ENCODE measurements at regions not wholly inside any gene's neighbourhood (a gene's known extent, or its start where the extent isn't known, plus 50 kb on each side); places are given as distances from the start of the nearest gene placed in this dataset.

DNA sequence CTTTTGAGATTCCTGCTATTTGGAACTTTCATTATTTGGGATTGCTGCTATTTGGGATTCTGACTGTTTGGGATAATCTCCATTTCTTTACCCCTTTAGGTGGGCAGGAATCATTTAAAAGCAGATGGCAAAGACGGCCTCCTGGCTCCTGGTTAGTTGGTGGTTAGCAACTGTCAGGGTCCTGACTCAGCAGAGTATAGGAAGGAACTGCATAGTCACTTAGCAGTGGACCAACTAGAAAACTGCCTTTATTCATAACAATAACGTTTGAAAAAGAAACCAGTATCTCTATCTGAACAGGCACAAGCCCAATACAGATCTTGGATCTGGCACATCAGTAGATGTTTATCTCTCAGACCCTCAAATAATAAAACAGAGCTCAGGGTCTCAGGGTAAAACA is 469.7 kb upstream of the FGF16 start:
- no peak for DNase-seq (ENCODE audit: extremely low spot score)
- Histone ChIP-seq H3K4me3 (no peak overlapping the region), H3K9me3 (no peaks in the 10 kb centered on the region), H3K27ac (replicated peaks in 1 of 4) (no peak overlapping the region), H3K4me1 (peaks cover 0 to 13% (median 0%) of the 10 kb centered on the region in 4 donors), H3K36me3 (no peaks in the 10 kb centered on the region), H3K27me3 (no peaks in the 10 kb centered on the region)
- 36% methylated on average over 2 of the region's 2 CpGs for WGBS
- intact Hi-C loops (cut with DNase I): no loop called here
- TF ChIP-seq EP300 (IDR thresholded peaks at IDR 0.05) (no peak), POLR2AphosphoS5 (IDR thresholded peaks at IDR 0.05) (no peak), POLR2A (IDR thresholded peaks at IDR 0.05; ENCODE audit: low read depth) (no peak)
- TF ChIP-seq, protein P1, sequence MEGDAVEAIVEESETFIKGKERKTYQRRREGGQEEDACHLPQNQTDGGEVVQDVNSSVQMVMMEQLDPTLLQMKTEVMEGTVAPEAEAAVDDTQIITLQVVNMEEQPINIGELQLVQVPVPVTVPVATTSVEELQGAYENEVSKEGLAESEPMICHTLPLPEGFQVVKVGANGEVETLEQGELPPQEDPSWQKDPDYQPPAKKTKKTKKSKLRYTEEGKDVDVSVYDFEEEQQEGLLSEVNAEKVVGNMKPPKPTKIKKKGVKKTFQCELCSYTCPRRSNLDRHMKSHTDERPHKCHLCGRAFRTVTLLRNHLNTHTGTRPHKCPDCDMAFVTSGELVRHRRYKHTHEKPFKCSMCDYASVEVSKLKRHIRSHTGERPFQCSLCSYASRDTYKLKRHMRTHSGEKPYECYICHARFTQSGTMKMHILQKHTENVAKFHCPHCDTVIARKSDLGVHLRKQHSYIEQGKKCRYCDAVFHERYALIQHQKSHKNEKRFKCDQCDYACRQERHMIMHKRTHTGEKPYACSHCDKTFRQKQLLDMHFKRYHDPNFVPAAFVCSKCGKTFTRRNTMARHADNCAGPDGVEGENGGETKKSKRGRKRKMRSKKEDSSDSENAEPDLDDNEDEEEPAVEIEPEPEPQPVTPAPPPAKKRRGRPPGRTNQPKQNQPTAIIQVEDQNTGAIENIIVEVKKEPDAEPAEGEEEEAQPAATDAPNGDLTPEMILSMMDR (IDR thresholded peaks at IDR 0.05): no peak

GRCh38 chrX:76987381-76987780 is 459.8 kb upstream of the FGF16 start:
- H3K9me3 ChIP-seq: peaks cover 0 to 24% (median 0%) of the 10 kb centered on the region in 4 donors
- H3K27me3 ChIP-seq: no peaks in the 10 kb centered on the region
- WGBS: no CpG with 5 or more reads among the region's 4 CpGs
- H3K36me3 ChIP-seq: no peaks in the 10 kb centered on the region
- intact Hi-C loops (cut with DNase I): no loop called here
- no peak for DNase-seq (ENCODE audit: extremely low spot score)
- no peaks in the 10 kb centered on the region for H3K4me1 ChIP-seq
- TF ChIP-seq EP300 (IDR thresholded peaks at IDR 0.05) (no peak), POLR2AphosphoS5 (IDR thresholded peaks at IDR 0.05) (no peak)
- no peak overlapping the region for H3K4me3 ChIP-seq
- no peak overlapping the region for H3K27ac ChIP-seq (replicated peaks in 1 of 4)

DNA sequence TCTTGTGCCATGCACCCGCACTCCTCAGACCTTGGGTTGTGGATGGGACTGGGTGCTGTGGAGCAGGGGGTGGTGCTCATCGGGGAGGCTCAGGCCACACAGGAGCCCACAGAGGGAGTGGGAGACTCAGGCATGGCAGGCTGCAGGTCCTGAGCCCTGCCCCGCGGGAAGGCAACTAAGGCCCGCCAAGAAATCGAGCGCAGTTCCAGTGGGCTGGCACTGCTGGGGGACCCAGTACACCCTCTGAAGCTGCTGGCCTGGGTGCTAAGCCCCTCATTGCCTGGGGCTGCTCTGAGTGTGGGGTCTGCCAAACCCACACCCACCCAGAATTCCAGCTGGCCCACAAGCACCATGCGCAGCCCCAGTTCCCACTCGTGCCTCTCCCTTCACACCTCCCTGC is 450.5 kb upstream of the FGF16 start:
- no peak overlapping the region for H3K4me3 ChIP-seq
- 92% methylated on average over 4 of the region's 9 CpGs for WGBS
- TF ChIP-seq POLR2A (IDR thresholded peaks at IDR 0.05; ENCODE audit: low read depth) (no peak), POLR2AphosphoS5 (IDR thresholded peaks at IDR 0.05) (no peak), EP300 (IDR thresholded peaks at IDR 0.05) (no peak)
- TF ChIP-seq, protein P1 (IDR thresholded peaks at IDR 0.05): no peak

DNA sequence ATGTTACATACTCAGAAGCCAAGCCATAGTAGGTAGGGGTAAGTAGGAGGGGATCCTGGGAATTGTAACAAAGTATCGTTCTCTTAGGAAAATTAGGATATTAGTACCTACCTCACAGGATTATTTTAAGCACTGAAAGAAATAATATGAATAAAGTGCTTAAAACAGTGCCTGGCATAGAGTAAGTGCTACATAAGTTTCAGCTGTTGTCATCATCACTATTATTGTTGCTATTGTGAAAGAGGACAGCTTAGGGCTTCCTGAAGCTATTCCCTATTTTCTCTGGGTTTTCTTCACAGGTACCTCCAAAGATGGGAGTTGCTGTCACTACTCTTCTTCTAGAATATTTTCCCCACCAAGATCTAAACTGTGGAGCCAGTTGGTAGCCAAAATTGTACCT is 443.7 kb upstream of the FGF16 start:
- 50% methylated on average over 1 of the region's 1 CpG for WGBS
- intact Hi-C loops (cut with DNase I): no loop called here

More for the DNA sequence above, 450.5 kb upstream of the FGF16 start:
- H3K4me1 ChIP-seq: no peaks in the 10 kb centered on the region
- intact Hi-C loops (cut with DNase I): no loop called here
- H3K27me3 ChIP-seq: peaks cover 0 to 4% (median 0%) of the 10 kb centered on the region in 4 donors
- peaks cover 0 to 4% (median 0%) of the 10 kb centered on the region in 4 donors for H3K9me3 ChIP-seq
- DNase-seq (ENCODE audit: extremely low spot score): no peak
- H3K27ac ChIP-seq (replicated peaks in 1 of 4): no peak overlapping the region
- no peaks in the 10 kb centered on the region for H3K36me3 ChIP-seq

GRCh38 chrX:77003956-77004355 is 443.2 kb upstream of the FGF16 start:
- TF ChIP-seq EP300 (IDR thresholded peaks at IDR 0.05) (no peak), POLR2A (IDR thresholded peaks at IDR 0.05; ENCODE audit: low read depth) (no peak), POLR2AphosphoS5 (IDR thresholded peaks at IDR 0.05) (no peak)
- TF ChIP-seq, protein P1 (IDR thresholded peaks at IDR 0.05): no peak
- 36% methylated on average over 3 of the region's 3 CpGs for WGBS
- Histone ChIP-seq H3K27ac (replicated peaks in 1 of 4) (no peak overlapping the region), H3K9me3 (no peaks in the 10 kb centered on the region), H3K36me3 (no peaks in the 10 kb centered on the region), H3K27me3 (peaks cover 0 to 5% (median 0%) of the 10 kb centered on the region in 4 donors), H3K4me1 (peaks cover 0 to 5% (median 0%) of the 10 kb centered on the region in 4 donors), H3K4me3 (no peak overlapping the region)
- intact Hi-C loops (cut with DNase I): no loop called here
- DNase-seq (ENCODE audit: extremely low spot score): no peak

More for the DNA sequence above, 443.7 kb upstream of the FGF16 start:
- Histone ChIP-seq H3K9me3 (no peaks in the 10 kb centered on the region), H3K27me3 (peaks cover 0 to 5% (median 0%) of the 10 kb centered on the region in 4 donors), H3K36me3 (no peaks in the 10 kb centered on the region), H3K4me1 (peaks cover 0 to 5% (median 0%) of the 10 kb centered on the region in 4 donors), H3K27ac (replicated peaks in 1 of 4) (no peak overlapping the region), H3K4me3 (no peak overlapping the region)
- TF ChIP-seq EP300 (IDR thresholded peaks at IDR 0.05): no peak
- DNase-seq (ENCODE audit: extremely low spot score): no peak

DNA sequence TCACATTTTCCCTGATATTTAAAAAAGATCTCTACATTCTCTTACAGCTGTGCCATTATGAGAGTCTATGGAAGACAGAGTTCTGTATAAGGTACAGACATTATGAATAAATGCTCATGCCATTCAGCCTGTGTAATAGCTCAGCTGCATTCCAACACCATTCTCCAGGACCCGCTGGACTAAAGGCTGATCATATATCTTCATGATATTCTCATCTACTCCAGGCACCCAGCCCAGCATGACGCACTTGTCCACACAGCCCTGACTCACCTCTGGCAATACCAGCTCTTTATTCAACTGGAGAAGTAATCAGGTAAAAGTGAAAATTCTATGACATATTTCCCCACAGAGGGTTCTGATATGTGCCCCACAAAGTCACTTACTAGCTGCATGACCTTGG is 437.5 kb upstream of the FGF16 start:
- 14% methylated on average over 2 of the region's 2 CpGs for WGBS

More for the DNA sequence above, 437.5 kb upstream of the FGF16 start:
- Histone ChIP-seq H3K36me3 (no peaks in the 10 kb centered on the region), H3K4me1 (peaks cover 0 to 4% (median 0%) of the 10 kb centered on the region in 4 donors), H3K9me3 (no peaks in the 10 kb centered on the region), H3K4me3 (no peak overlapping the region), H3K27me3 (no peaks in the 10 kb centered on the region), H3K27ac (replicated peaks in 1 of 4) (no peak overlapping the region)
- intact Hi-C loops (cut with DNase I): no loop called here
- DNase-seq (ENCODE audit: extremely low spot score): no peak
- no peak for TF ChIP-seq POLR2A (IDR thresholded peaks at IDR 0.05; ENCODE audit: low read depth)
- TF ChIP-seq, protein P1 (IDR thresholded peaks at IDR 0.05): no peak
- TF ChIP-seq EP300 (IDR thresholded peaks at IDR 0.05): no peak
- no peak for TF ChIP-seq POLR2AphosphoS5 (IDR thresholded peaks at IDR 0.05)
